ENCODE measurements at regions not wholly inside any gene's neighbourhood (a gene's known extent, or its start where the extent isn't known, plus 50 kb on each side); places are given as distances from the start of the nearest gene placed in this dataset.

DNA sequence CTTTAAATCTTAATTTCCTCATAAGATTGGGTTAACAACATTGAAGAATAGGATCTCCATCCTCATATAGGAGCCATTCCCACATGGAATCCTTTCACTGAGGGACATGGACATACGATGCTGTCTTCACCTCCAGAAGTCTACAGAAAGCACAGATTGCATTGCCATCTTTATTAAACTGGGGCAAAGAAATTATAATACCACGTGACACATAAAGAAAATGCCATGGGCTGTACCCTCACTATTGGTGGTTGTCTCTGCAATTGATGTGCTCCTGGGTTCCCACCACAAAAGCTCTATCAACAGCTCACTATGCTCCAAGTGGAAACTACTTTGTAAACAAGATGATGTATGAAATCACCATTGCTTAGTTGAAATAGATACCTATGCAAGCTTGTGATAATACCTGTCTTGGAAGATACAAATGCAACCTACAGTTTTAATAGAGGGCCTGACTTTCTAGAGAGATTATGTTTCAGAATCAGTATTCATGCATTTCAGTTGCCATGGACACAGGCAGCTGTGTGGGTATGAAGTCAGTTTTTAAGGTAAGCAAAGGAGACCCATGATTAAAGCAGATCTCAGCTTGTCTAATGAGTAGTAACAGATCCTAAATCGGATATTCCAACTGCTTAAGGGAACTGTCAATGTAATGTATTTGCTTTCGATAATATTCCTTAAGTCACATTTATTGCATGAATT lies 337.0 kb downstream of the RAD51AP2 start:
- TF ChIP-seq, protein P1, sequence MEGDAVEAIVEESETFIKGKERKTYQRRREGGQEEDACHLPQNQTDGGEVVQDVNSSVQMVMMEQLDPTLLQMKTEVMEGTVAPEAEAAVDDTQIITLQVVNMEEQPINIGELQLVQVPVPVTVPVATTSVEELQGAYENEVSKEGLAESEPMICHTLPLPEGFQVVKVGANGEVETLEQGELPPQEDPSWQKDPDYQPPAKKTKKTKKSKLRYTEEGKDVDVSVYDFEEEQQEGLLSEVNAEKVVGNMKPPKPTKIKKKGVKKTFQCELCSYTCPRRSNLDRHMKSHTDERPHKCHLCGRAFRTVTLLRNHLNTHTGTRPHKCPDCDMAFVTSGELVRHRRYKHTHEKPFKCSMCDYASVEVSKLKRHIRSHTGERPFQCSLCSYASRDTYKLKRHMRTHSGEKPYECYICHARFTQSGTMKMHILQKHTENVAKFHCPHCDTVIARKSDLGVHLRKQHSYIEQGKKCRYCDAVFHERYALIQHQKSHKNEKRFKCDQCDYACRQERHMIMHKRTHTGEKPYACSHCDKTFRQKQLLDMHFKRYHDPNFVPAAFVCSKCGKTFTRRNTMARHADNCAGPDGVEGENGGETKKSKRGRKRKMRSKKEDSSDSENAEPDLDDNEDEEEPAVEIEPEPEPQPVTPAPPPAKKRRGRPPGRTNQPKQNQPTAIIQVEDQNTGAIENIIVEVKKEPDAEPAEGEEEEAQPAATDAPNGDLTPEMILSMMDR (IDR thresholded peaks at IDR 0.05) = no peak
- TF ChIP-seq POLR2AphosphoS5 (IDR thresholded peaks at IDR 0.05) (no peak), POLR2A (IDR thresholded peaks at IDR 0.05) (no peak)

All from sigmoid colon (tissue), 4 donors.